ENCODE measurements at regions not wholly inside any gene's neighbourhood (a gene's known extent, or its start where the extent isn't known, plus 50 kb on each side); places are given as distances from the start of the nearest gene placed in this dataset.

- DNase-seq = no peak
- Histone ChIP-seq H3K23me2 (ENCODE audit: insufficient read length, low read depth, low read length, poor library complexity, severe bottlenecking) (no peaks in the 10 kb centered on the region), H4K91ac (ENCODE audit: insufficient read length, low read depth, low read length) (no peak overlapping the region), H3K4ac (ENCODE audit: low read depth, low read length) (no peak overlapping the region), H3K23ac (ENCODE audit: insufficient read length, low read depth, low read length) (no peak overlapping the region), H3K4me2 (ENCODE audit: insufficient read depth, insufficient read length, low read length) (no peak overlapping the region), H4K20me1 (ENCODE audit: control insufficient read depth, insufficient read depth, insufficient read length) (no peaks in the 10 kb centered on the region), H2BK15ac (ENCODE audit: low read depth, low read length) (no peak overlapping the region), H3K4me1 (ENCODE audit: insufficient read depth, low read length) (no peaks in the 10 kb centered on the region), H3K27me3 (ENCODE audit: insufficient read depth, low read length) (no peaks in the 10 kb centered on the region), H2AK5ac (ENCODE audit: insufficient read length, low read length) (no peak overlapping the region), H2BK120ac (ENCODE audit: low read depth, low read length, poor library complexity, severe bottlenecking) (no peak overlapping the region), H3K79me2 (ENCODE audit: insufficient read depth, low read length) (no peaks in the 10 kb centered on the region), H3K27ac (ENCODE audit: insufficient read length, low read depth, low read length) (no peak overlapping the region), H3T11ph (ENCODE audit: low read length) (no peak overlapping the region), H2AFZ (ENCODE audit: low read length) (no peak overlapping the region), H3K9me3 (ENCODE audit: control insufficient read depth, low read depth, low read length) (no peaks in the 10 kb centered on the region), H2BK5ac (ENCODE audit: insufficient read length, low read length) (no peak overlapping the region), H3K18ac (ENCODE audit: insufficient read length, low read depth, low read length) (no peak overlapping the region), H4K8ac (replicated peaks; ENCODE audit: insufficient read length, low read depth, low read length) (no peak overlapping the region), H3K9ac (ENCODE audit: extremely low read depth, insufficient read length, low read length) (no peak overlapping the region), H3K79me1 (ENCODE audit: insufficient read depth, low read depth, low read length, poor library complexity, severe bottlenecking) (no peaks in the 10 kb centered on the region), H2BK20ac (ENCODE audit: low read depth, low read length, poor library complexity, severe bottlenecking) (no peak overlapping the region), H4K5ac (ENCODE audit: insufficient read length, low read depth, low read length) (no peak overlapping the region), H3K14ac (ENCODE audit: insufficient read depth, low read length) (no peak overlapping the region), H3K56ac (ENCODE audit: insufficient read length, low read depth, low read length) (no peak overlapping the region), H2BK12ac (ENCODE audit: insufficient read length, low read depth, low read length) (no peak overlapping the region)
- Mint-ChIP-seq H3K27ac (no peak overlapping the region), H3K27me3 (ENCODE audit: low read depth) (no peaks in the 10 kb centered on the region), H3K4me1 (peaks cover 0 to 4% of the 10 kb centered on the region in 2 experiments; a peak in 1 of 4 replicates), H3K4me3 (no peak overlapping the region), H3K9me3 (0 out of 5 replicates have a peak, but pooled peaks cover 0 to 2% of the 10 kb centered on the region in 2 experiments), H3K36me3 (ENCODE audit: insufficient read depth in 1 of 3, low read depth in 3 of 3) (peaks cover 0 to 7% (median 6%) of the 10 kb centered on the region in 3 experiments; a peak in 5 of 7 replicates)
- TF ChIP-seq CTCF (conservative IDR thresholded peaks at IDR 0.05) = no peak
Measured at GRCh38 chr12:86931714-86932113, 675.5 kb upstream of the MGAT4C start.
